CD14-positive monocyte (primary cell): ENCODE measurements at regions not wholly inside any gene's neighbourhood (a gene's known extent, or its start where the extent isn't known, plus 50 kb on each side); places are given as distances from the start of the nearest gene placed in this dataset.

ENCODE experiments used
- DNase-seq, 3 donors: peaks; one replicate each; pipeline ENCODE4 v3.0.0-alpha.2; 2011 to 2022
- H2AFZ ChIP-seq: 2 replicates; pipeline ENCODE4 v1.6.0; 2012; ENCODE audit warnings: mild to moderate bottlenecking, low read depth, low read length, inconsistent platforms; ENCODE audit not compliant: insufficient read depth, poor library complexity, severe bottlenecking
- H3K27ac ChIP-seq, 2 donors: 1 replicate in 1 of 2; 2 replicates in 1 of 2; pipeline ENCODE4 v1.5.1; 2012 to 2013; ENCODE audit warnings: low read length in 2 of 2, control low read depth in 1 of 2, inconsistent platforms in 1 of 2, low read depth in 1 of 2, mild to moderate bottlenecking in 1 of 2
- H3K27me3 ChIP-seq, 2 donors: one replicate each; pipeline versions ENCODE4 v1.6.0 to v1.6.1; 2011 to 2013; ENCODE audit warnings: low read length in 2 of 2; ENCODE audit not compliant: control insufficient read depth in 2 of 2, insufficient read depth in 2 of 2
- H3K36me3 ChIP-seq, 2 donors: replicated peaks in 1 of 2; 1 replicate in 1 of 2; 2 replicates in 1 of 2; pipeline versions ENCODE4 v1.5.1 to v1.6.1; 2012 to 2013; ENCODE audit warnings: low read length in 2 of 2, control low read depth in 1 of 2, inconsistent platforms in 1 of 2, mild to moderate bottlenecking in 1 of 2; ENCODE audit not compliant: insufficient read depth in 2 of 2, control insufficient read depth in 1 of 2
- H3K4me1 ChIP-seq, 2 donors: 1 replicate in 1 of 2; 2 replicates in 1 of 2; pipeline versions ENCODE4 v1.5.1 to v1.6.1; 2012 to 2013; ENCODE audit warnings: low read length in 2 of 2, control low read depth in 1 of 2, inconsistent platforms in 1 of 2, mild to moderate bottlenecking in 1 of 2, moderate library complexity in 1 of 2; ENCODE audit not compliant: insufficient read depth in 2 of 2, control insufficient read depth in 1 of 2
- H3K4me2 ChIP-seq: replicated peaks from 2 replicates; pipeline ENCODE3; 2012; ENCODE audit warnings: low read length, moderate library complexity, mild to moderate bottlenecking; ENCODE audit not compliant: poor library complexity, severe bottlenecking; ENCODE audit errors: extremely low read depth
- H3K4me3 ChIP-seq, 3 experiments: fragments of 200-600 bp in 1 of 3; sonication (generic) in 1 of 3; replicated peaks in 1 of 3; 1 replicate in 2 of 3; 2 replicates in 1 of 3; pipeline ENCODE4 v1.5.1; 2011 to 2013; ENCODE audit warnings: low read length in 3 of 3, mild to moderate bottlenecking in 3 of 3, control low read depth in 2 of 3, low read depth in 2 of 3, inconsistent platforms in 1 of 3, moderate library complexity in 1 of 3
- H3K79me2 ChIP-seq: 2 replicates; pipeline ENCODE4 v1.6.0; 2012; ENCODE audit warnings: mild to moderate bottlenecking, control low read depth, inconsistent platforms, low read length, moderate library complexity; ENCODE audit not compliant: insufficient read depth
- H3K9ac ChIP-seq: 2 replicates; pipeline ENCODE4 v1.6.0; 2017; ENCODE audit warnings: low read length, mild to moderate bottlenecking; ENCODE audit not compliant: insufficient read depth, poor library complexity, severe bottlenecking
- H3K9me3 ChIP-seq, 2 donors: replicated peaks in 1 of 2; 1 replicate in 1 of 2; 2 replicates in 1 of 2; pipeline versions ENCODE4 v1.5.1 to v1.6.1; 2012 to 2013; ENCODE audit warnings: low read length in 2 of 2, control low read depth in 1 of 2; ENCODE audit not compliant: control insufficient read depth in 1 of 2, insufficient read depth in 1 of 2
- H4K20me1 ChIP-seq: 2 replicates; pipeline ENCODE4 v1.6.0; 2012; ENCODE audit warnings: mild to moderate bottlenecking, low read length, control low read depth, moderate library complexity; ENCODE audit not compliant: insufficient read depth
- H3K27ac Mint-ChIP-seq, 7 donors: one replicate each; pipeline ENCODE4 v1.8.0; 2020; ENCODE audit warnings: mild to moderate bottlenecking in 7 of 7, mixed read lengths in 7 of 7, moderate library complexity in 6 of 7, inconsistent platforms in 2 of 7
- H3K27me3 Mint-ChIP-seq, 3 donors: one replicate each; pipeline ENCODE4 v1.8.0; 2021 to 2022; ENCODE audit warnings: low read depth in 3 of 3, mild to moderate bottlenecking in 3 of 3, mixed read lengths in 3 of 3, moderate library complexity in 3 of 3, inconsistent platforms in 1 of 3
- H3K36me3 Mint-ChIP-seq, 2 donors: one replicate each; pipeline ENCODE4 v1.8.0; 2020; ENCODE audit warnings: mixed read lengths in 2 of 2, inconsistent platforms in 1 of 2, mild to moderate bottlenecking in 1 of 2
- H3K4me1 Mint-ChIP-seq: one replicate; pipeline ENCODE4 v1.8.0; 2020; ENCODE audit warnings: mild to moderate bottlenecking, mixed read lengths
- H3K4me3 Mint-ChIP-seq, 2 donors: one replicate each; pipeline ENCODE4 v1.8.0; 2020; ENCODE audit warnings: mild to moderate bottlenecking in 2 of 2, mixed read lengths in 2 of 2, moderate library complexity in 1 of 2
- H3K9me3 Mint-ChIP-seq, 7 donors: one replicate each; pipeline ENCODE4 v1.8.0; 2020 to 2022; ENCODE audit warnings: mixed read lengths in 7 of 7, mild to moderate bottlenecking in 6 of 7, moderate library complexity in 6 of 7, inconsistent platforms in 2 of 7
- WGBS: methylation state at CpG from one replicate; pipeline ENCODE4 v1.1.5; 2013; ENCODE audit warnings: missing lambda C conversion rate; ENCODE audit not compliant: insufficient coverage; 5-methylcytosine and 5-hydroxymethylcytosine counted together
- intact Hi-C, 2 donors: fragments of 100-400 bp; cut with micrococcal nuclease; formaldehyde crosslinking; loops; one replicate each; pipeline versions ENCODE4 v1.15.0 to v1.15.1; 2023
- TF ChIP-seq, protein P1 (sequence below): fragments of 200-600 bp; IDR thresholded peaks from one replicate; pipeline ENCODE4 v1.8.0; 2022; ENCODE audit warnings: antibody characterized with exemption, mild to moderate bottlenecking

DNA sequence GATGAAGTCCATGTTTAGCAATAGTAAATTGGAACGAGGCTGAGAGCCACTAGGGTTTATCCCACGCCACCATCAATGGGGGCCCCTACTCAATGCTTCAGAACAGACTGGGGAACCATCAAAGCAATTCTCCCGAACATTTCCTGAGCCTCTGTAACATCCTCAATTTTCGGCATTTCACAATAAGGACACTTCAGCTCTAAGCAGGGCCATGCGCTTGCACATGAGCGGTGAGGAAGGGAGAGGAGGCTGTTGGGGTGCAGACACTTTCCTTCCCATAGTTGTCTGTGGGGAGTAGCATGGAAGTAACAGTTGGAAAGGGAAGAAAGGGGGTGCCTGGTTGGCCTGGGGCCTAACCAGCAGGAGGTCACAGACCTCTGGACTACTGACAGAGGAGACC is 129.9 kb upstream of the PRMT8 start:
- intact Hi-C loops: no loop called here
- no CpG with 5 or more reads among the region's 6 CpGs for WGBS
- Histone ChIP-seq H3K4me2 (no peak overlapping the region), H3K27ac (no peak overlapping the region), H3K27me3 (peaks cover 15 to 18% of the 10 kb centered on the region in 2 donors), H3K9ac (no peak overlapping the region), H4K20me1 (no peaks in the 10 kb centered on the region), H2AFZ (no peak overlapping the region), H3K4me1 (peaks cover 21 to 24% of the 10 kb centered on the region in 2 donors), H3K9me3 (peaks cover 4 to 19% of the 10 kb centered on the region in 2 donors), H3K36me3 (no peaks in the 10 kb centered on the region), H3K79me2 (no peaks in the 10 kb centered on the region), H3K4me3 (no peak overlapping the region)
- peaks cover 0 to 5% of the 10 kb centered on the region in 2 donors for H3K36me3 Mint-ChIP-seq
- TF ChIP-seq, protein P1, sequence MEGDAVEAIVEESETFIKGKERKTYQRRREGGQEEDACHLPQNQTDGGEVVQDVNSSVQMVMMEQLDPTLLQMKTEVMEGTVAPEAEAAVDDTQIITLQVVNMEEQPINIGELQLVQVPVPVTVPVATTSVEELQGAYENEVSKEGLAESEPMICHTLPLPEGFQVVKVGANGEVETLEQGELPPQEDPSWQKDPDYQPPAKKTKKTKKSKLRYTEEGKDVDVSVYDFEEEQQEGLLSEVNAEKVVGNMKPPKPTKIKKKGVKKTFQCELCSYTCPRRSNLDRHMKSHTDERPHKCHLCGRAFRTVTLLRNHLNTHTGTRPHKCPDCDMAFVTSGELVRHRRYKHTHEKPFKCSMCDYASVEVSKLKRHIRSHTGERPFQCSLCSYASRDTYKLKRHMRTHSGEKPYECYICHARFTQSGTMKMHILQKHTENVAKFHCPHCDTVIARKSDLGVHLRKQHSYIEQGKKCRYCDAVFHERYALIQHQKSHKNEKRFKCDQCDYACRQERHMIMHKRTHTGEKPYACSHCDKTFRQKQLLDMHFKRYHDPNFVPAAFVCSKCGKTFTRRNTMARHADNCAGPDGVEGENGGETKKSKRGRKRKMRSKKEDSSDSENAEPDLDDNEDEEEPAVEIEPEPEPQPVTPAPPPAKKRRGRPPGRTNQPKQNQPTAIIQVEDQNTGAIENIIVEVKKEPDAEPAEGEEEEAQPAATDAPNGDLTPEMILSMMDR: no peak
- H3K9me3 Mint-ChIP-seq: peaks cover 6 to 30% (median 21%) of the 10 kb centered on the region in 7 donors
- no peak overlapping the region for H3K4me3 Mint-ChIP-seq
- peak overlapping the region in 4 of 7 donors; percentile 56 to 84 (median 64) for H3K27ac Mint-ChIP-seq
- peak; percentile 8 to 54 (median 44) for DNase-seq
- peaks cover 25% of the 10 kb centered on the region for H3K4me1 Mint-ChIP-seq
- peaks cover 14 to 29% (median 25%) of the 10 kb centered on the region in 3 donors for H3K27me3 Mint-ChIP-seq

DNA sequence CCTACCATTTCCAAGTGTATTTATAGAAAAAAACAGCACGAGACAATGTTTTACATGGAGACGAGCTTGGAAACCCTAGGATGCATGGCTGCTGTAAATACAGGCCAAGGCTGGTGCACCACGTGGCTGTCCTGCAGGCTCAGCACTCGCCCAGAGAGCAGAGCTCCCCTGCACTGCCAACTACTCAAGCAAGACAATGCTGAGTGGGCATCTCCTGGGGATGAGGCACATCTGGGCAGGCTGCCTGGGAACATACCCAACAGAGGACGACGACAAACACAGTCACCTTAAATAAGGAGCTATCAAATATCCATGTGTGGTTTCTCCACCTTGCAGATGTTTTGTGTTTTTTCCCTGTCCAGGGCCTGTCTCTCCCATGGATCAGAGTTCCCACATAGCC is 128.3 kb upstream of the PRMT8 start:
- peaks cover 25% of the 10 kb centered on the region for H3K4me1 Mint-ChIP-seq
- TF ChIP-seq, protein P1: no peak

More for the DNA sequence above, 128.3 kb upstream of the PRMT8 start:
- Histone ChIP-seq H3K4me3 (no peak overlapping the region), H2AFZ (no peak overlapping the region), H3K9me3 (peaks cover 12 to 24% of the 10 kb centered on the region in 2 donors), H3K4me1 (peaks cover 21 to 24% of the 10 kb centered on the region in 2 donors), H3K79me2 (no peaks in the 10 kb centered on the region), H3K4me2 (no peak overlapping the region), H4K20me1 (no peaks in the 10 kb centered on the region), H3K9ac (no peak overlapping the region), H3K36me3 (no peaks in the 10 kb centered on the region), H3K27ac (no peak overlapping the region), H3K27me3 (peaks cover 28 to 31% of the 10 kb centered on the region in 2 donors)
- Mint-ChIP-seq H3K27ac (peak overlapping the region in 5 of 7 donors; percentile 4 to 91 (median 88)), H3K4me3 (no peak overlapping the region), H3K9me3 (peaks cover 6 to 28% (median 21%) of the 10 kb centered on the region in 7 donors), H3K27me3 (peaks cover 14 to 29% (median 25%) of the 10 kb centered on the region in 3 donors), H3K36me3 (peaks cover 0 to 5% of the 10 kb centered on the region in 2 donors)
- no peak for DNase-seq
- WGBS: 100% methylated on average over 5 of the region's 6 CpGs
- intact Hi-C loops: no loop called here
